SK-N-SH treated with all-trans-retinoic acid at 6 μM for 48 hours (cell line): ENCODE measurements at regions not wholly inside any gene's neighbourhood (a gene's known extent, or its start where the extent isn't known, plus 50 kb on each side); places are given as distances from the start of the nearest gene placed in this dataset.
"Not testable (repeated sequence)": the region's sequence is repeated elsewhere in the genome, so short reads cannot be mapped to it uniquely, and the experiment has no call there.

Source experiments
- ATAC-seq: fragments of 200-7000 bp; cut with Tn5 transposase; 3 replicates; pipeline ENCODE4 v1.9.1; 2020; ENCODE audit warnings: mild to moderate bottlenecking, moderate library complexity
- BACH2 ChIP-seq: fragments of 250-450 bp; sonication (Bioruptor Pico); IDR thresholded peaks from 2 replicates; pipeline ENCODE4 v1.9.0; 2021; ENCODE audit warnings: mild to moderate bottlenecking, borderline replicate concordance
- CREB5 ChIP-seq: fragments of 250-450 bp; sonication (Bioruptor Pico); IDR thresholded peaks from 2 replicates; pipeline ENCODE4 v1.5.1; 2020; ENCODE audit warnings: low read depth, mild to moderate bottlenecking, moderate library complexity
- CSDC2 ChIP-seq: fragments of 250-450 bp; sonication (Bioruptor Pico); IDR thresholded peaks from 2 replicates; pipeline ENCODE4 v1.5.0; 2020; ENCODE audit warnings: mild to moderate bottlenecking, moderate library complexity
- CSRNP3 ChIP-seq: fragments of 250-450 bp; sonication (Bioruptor Pico); IDR thresholded peaks from 2 replicates; pipeline ENCODE4 v1.5.1; 2021; ENCODE audit warnings: mild to moderate bottlenecking, moderate library complexity
- GLIS3 ChIP-seq: fragments of 250-450 bp; sonication (Bioruptor Pico); IDR thresholded peaks from 2 replicates; pipeline ENCODE4 v1.5.0; 2020; ENCODE audit warnings: mild to moderate bottlenecking, moderate library complexity
- ISL1 ChIP-seq: fragments of 250-450 bp; sonication (Bioruptor Pico); IDR thresholded peaks from 2 replicates; pipeline ENCODE4 v2.1.2; 2022; ENCODE audit warnings: mild to moderate bottlenecking, moderate library complexity
- OSR1 ChIP-seq: fragments of 250-450 bp; sonication (Bioruptor Pico); IDR thresholded peaks from 2 replicates; pipeline ENCODE4 v1.8.0; 2022; ENCODE audit warnings: moderate library complexity, mild to moderate bottlenecking, inconsistent platforms
- POU6F1 ChIP-seq: fragments of 250-450 bp; sonication (Bioruptor Pico); IDR thresholded peaks from 2 replicates; pipeline ENCODE4 v1.8.0; 2021; ENCODE audit warnings: low read depth, mild to moderate bottlenecking, moderate library complexity, borderline replicate concordance
- PPARA ChIP-seq: fragments of 250-450 bp; sonication (Bioruptor Pico); IDR thresholded peaks from 2 replicates; pipeline ENCODE4 v1.5.0; 2020; ENCODE audit warnings: mild to moderate bottlenecking, borderline replicate concordance
- RARB ChIP-seq: fragments of 250-450 bp; sonication (Bioruptor Pico); IDR thresholded peaks from 2 replicates; pipeline ENCODE4 v1.8.0; 2021; ENCODE audit warnings: mild to moderate bottlenecking, moderate library complexity
- SNAI2 ChIP-seq: fragments of 250-450 bp; sonication (Bioruptor Pico); IDR thresholded peaks from 2 replicates; pipeline ENCODE4 v1.5.0; 2020; ENCODE audit warnings: mild to moderate bottlenecking, moderate library complexity
- TCF4 ChIP-seq: fragments of 250-450 bp; sonication (Bioruptor Pico); IDR thresholded peaks from 2 replicates; pipeline ENCODE4 v1.8.0; 2021; ENCODE audit warnings: mild to moderate bottlenecking, moderate library complexity, borderline replicate concordance
- ZC3H10 ChIP-seq: fragments of 250-450 bp; sonication (Bioruptor Pico); IDR thresholded peaks from 2 replicates; pipeline ENCODE4 v1.5.1; 2021; ENCODE audit warnings: mild to moderate bottlenecking, moderate library complexity
- ZFP3 ChIP-seq: fragments of 250-450 bp; sonication (Bioruptor Pico); IDR thresholded peaks from 2 replicates; pipeline ENCODE4 v1.5.0; 2020; ENCODE audit warnings: mild to moderate bottlenecking, moderate library complexity
- ZFP30 ChIP-seq: fragments of 450-650 bp; formaldehyde crosslinking; IDR thresholded peaks from 2 replicates; pipeline ENCODE4 v1.5.0; 2022; ENCODE audit warnings: mild to moderate bottlenecking, moderate library complexity
- ZNF565 ChIP-seq: fragments of 450-650 bp; formaldehyde crosslinking; conservative IDR thresholded peaks from 2 replicates; pipeline ENCODE4 v1.5.0; 2020; ENCODE audit warnings: low read depth, mild to moderate bottlenecking, moderate library complexity
- ZNF70 ChIP-seq: fragments of 450-650 bp; formaldehyde crosslinking; IDR thresholded peaks from 2 replicates; pipeline ENCODE4 v1.5.0; 2020; ENCODE audit warnings: mild to moderate bottlenecking, moderate library complexity
- TF ChIP-seq, protein P1 (sequence below): fragments of 250-450 bp; sonication (Bioruptor Pico); IDR thresholded peaks from 2 replicates; pipeline ENCODE4 v1.8.0; 2020; ENCODE audit warnings: mild to moderate bottlenecking, moderate library complexity, borderline replicate concordance

- TF ChIP-seq POU6F1: no peak
Measured at GRCh38 chr12:73547421-73547820, 990.2 kb upstream of the ATXN7L3B start (continued).

GRCh38 chr12:73585136-73585535 lies 952.5 kb upstream of the ATXN7L3B start:
- TF ChIP-seq RARB (CRISPR knock-in tag) (no peak), ZC3H10 (CRISPR knock-in tag) (no peak), PPARA (CRISPR knock-in tag) (no peak), ZNF70 (CRISPR knock-in tag) (no peak), TCF4 (CRISPR knock-in tag) (no peak), ZNF565 (CRISPR knock-in tag) (no peak), CSRNP3 (CRISPR knock-in tag) (no peak), OSR1 (CRISPR knock-in tag) (no peak), SNAI2 (CRISPR knock-in tag) (no peak), ISL1 (CRISPR knock-in tag) (no peak), CREB5 (CRISPR knock-in tag) (no peak), ZFP30 (CRISPR knock-in tag) (no peak)
- TF ChIP-seq, protein P1, sequence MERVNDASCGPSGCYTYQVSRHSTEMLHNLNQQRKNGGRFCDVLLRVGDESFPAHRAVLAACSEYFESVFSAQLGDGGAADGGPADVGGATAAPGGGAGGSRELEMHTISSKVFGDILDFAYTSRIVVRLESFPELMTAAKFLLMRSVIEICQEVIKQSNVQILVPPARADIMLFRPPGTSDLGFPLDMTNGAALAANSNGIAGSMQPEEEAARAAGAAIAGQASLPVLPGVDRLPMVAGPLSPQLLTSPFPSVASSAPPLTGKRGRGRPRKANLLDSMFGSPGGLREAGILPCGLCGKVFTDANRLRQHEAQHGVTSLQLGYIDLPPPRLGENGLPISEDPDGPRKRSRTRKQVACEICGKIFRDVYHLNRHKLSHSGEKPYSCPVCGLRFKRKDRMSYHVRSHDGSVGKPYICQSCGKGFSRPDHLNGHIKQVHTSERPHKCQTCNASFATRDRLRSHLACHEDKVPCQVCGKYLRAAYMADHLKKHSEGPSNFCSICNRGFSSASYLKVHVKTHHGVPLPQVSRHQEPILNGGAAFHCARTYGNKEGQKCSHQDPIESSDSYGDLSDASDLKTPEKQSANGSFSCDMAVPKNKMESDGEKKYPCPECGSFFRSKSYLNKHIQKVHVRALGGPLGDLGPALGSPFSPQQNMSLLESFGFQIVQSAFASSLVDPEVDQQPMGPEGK (CRISPR knock-in tag): no peak
- ATAC-seq: no peak

- TF ChIP-seq OSR1 (CRISPR knock-in tag) (no peak), CSDC2 (CRISPR knock-in tag) (no peak)
- TF ChIP-seq, all 23 proteins: peak for 0
- no peak for ATAC-seq
Measured at GRCh38 chr12:73589220-73589619, 948.4 kb upstream of the ATXN7L3B start.

DNA sequence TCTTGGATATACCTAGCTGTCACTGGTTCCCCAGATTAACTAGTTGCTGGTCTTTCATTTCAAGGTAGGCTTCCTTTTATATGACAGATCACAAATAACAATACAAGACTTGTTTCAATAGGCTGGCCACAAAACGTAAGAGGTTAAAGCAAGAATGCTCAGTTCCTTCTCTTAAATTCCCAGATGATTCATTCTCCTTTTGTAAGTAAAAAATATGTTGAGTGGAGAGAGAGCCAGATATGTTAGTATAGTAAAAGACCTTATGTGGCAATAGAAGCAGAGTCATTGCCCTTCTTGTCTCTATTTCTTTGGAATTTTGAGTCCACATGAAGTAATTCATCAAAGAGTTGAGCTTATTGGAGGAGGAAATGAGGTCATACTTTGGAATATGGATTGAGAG lies 939.0 kb upstream of the ATXN7L3B start:
- ATAC-seq: no peak
- TF ChIP-seq ZNF565 (CRISPR knock-in tag) (no peak), PPARA (CRISPR knock-in tag) (no peak), ISL1 (CRISPR knock-in tag) (no peak), OSR1 (CRISPR knock-in tag) (no peak)
- TF ChIP-seq, protein P1 (CRISPR knock-in tag): no peak

- ATAC-seq: no peak
- TF ChIP-seq ZFP3 (CRISPR knock-in tag) (no peak), GLIS3 (CRISPR knock-in tag) (no peak), BACH2 (no peak)
- TF ChIP-seq, all 23 proteins: peak for 0
Measured at GRCh38 chr12:73599268-73599667, 938.4 kb upstream of the ATXN7L3B start.

DNA sequence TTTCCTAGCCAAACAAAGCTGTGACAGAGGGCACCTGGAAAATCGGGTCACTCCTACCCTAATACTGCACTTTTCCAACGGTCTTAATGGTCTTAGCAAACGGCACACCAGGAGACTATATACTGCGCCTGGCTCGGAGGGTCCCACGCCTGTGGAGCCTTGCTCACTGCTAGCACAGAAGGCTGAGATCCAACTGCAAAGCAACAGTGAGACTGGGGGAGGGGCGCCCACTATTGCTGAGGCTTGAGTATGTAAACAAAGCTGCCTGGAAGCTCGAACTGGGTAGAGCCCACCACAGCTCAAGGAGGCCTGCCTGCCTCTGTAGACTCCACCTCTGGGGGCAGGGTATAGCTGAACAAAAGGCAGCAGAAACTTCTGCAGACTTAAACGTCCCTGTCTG lies 931.7 kb upstream of the ATXN7L3B start:
- not testable (repeated sequence) for ATAC-seq
